ENCODE measurements at regions not wholly inside any gene's neighbourhood (a gene's known extent, or its start where the extent isn't known, plus 50 kb on each side); places are given as distances from the start of the nearest gene placed in this dataset.

GRCh38 chr2:53452400-53452799 lies 315.2 kb upstream of the CHAC2 start:
- no peak for DNase-seq (ENCODE audit: low read depth)
- no peak for TF ChIP-seq CTCF (IDR thresholded peaks at IDR 0.05; ENCODE audit: control insufficient read depth, extremely low read depth, insufficient read depth)
- H3K4me3 ChIP-seq (ENCODE audit: low read depth, low read length): no peak overlapping the region

- TF ChIP-seq CTCF (IDR thresholded peaks at IDR 0.05; ENCODE audit: control insufficient read depth, extremely low read depth, insufficient read depth): no peak
- DNase-seq (ENCODE audit: low read depth): peak; percentile 7
Observed at GRCh38 chr2:53450923-53451322, 316.7 kb upstream of the CHAC2 start.

DNA sequence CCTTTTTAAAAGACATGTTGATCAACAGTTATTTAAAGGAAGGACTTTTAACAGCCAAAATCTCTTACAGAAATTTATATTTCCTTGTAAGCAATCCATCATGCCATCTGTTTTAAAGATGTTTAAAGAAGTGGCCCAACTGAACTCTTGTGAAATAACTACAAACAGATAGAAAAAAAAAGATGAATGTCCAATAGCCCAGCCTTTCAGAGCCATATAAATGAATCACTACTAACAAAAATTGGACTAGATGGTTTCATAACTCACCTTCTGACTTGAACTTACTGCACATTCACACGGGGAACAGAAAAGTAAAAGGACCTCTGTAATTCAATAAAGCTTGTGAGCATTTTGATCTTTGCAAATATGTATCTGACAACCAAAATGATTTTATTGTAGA lies 319.0 kb upstream of the CHAC2 start:
- DNase-seq (ENCODE audit: low read depth): no peak
- TF ChIP-seq CTCF (IDR thresholded peaks at IDR 0.05; ENCODE audit: control insufficient read depth, extremely low read depth, insufficient read depth): no peak
- H3K4me3 ChIP-seq (ENCODE audit: low read depth, low read length): no peak overlapping the region

More at GRCh38 chr2:53450923-53451322, 316.7 kb upstream of the CHAC2 start:
- H3K4me3 ChIP-seq (ENCODE audit: low read depth, low read length): no peak overlapping the region

DNA sequence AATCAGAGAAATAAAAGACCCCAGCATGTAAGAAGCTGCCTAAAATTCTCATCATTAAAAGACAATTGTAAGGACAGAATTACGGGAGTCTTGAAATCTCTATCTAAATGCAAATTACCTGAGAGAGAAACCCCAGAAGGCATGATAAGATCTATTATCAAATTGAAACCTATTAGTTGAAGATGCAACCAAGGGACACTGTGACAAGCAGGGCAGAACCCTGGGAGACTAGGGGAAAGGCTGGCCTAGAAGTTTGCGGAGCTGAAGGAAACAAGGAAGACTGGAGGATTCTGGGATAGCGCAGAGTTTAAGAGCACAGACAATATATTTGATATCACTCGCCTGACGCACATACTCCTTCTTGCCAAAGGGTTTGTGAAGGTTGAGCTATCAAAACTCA lies 319.5 kb upstream of the CHAC2 start:
- TF ChIP-seq CTCF (IDR thresholded peaks at IDR 0.05; ENCODE audit: control insufficient read depth, extremely low read depth, insufficient read depth): no peak
- no peak for DNase-seq (ENCODE audit: low read depth)
- no peak overlapping the region for H3K4me3 ChIP-seq (ENCODE audit: low read depth, low read length)

- no peak for DNase-seq (ENCODE audit: low read depth)
- no peak overlapping the region for H3K4me3 ChIP-seq (ENCODE audit: low read depth, low read length)
- TF ChIP-seq CTCF (IDR thresholded peaks at IDR 0.05; ENCODE audit: control insufficient read depth, extremely low read depth, insufficient read depth): no peak
Observed at GRCh38 chr2:53445383-53446070, 322.1 kb upstream of the CHAC2 start.

DNA sequence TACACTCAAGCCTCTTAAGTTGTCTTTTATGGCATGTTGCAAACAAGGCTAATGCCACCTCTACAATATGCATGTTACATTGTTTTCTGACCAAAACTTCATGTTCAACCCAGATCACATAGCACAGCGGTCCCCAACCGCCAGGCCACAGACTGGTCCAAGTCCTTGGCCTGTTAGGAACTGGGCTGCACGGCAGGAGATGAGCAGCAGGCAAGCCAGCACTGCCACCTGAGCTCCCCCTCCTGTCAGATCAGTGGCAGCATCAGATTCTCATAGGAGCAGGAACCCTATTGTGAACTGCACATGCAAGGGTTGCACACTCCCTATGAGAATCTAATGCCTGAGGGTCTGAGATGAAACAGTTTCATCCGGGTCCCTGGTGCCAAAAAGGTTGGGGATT lies 324.8 kb upstream of the CHAC2 start:
- TF ChIP-seq CTCF (IDR thresholded peaks at IDR 0.05; ENCODE audit: control insufficient read depth, extremely low read depth, insufficient read depth): peak; percentile 46
- DNase-seq (ENCODE audit: low read depth): no peak
- H3K4me3 ChIP-seq (ENCODE audit: low read depth, low read length): no peak overlapping the region

GRCh38 chr2:53442093-53442492 lies 325.5 kb upstream of the CHAC2 start:
- no peak for DNase-seq (ENCODE audit: low read depth)
- no peak for TF ChIP-seq CTCF (IDR thresholded peaks at IDR 0.05; ENCODE audit: control insufficient read depth, extremely low read depth, insufficient read depth)

More at GRCh38 chr2:53442093-53442492, 325.5 kb upstream of the CHAC2 start:
- H3K4me3 ChIP-seq (ENCODE audit: low read depth, low read length): no peak overlapping the region

All from LNCaP clone FGC (cell line).